Activated T-helper 1 cell treated with anti-CD3 and anti-CD28 coated beads, Interleukin-2, amount 50 U/mL, for 16 hours (primary cell): ENCODE measurements at regions not wholly inside any gene's neighbourhood (a gene's known extent, or its start where the extent isn't known, plus 50 kb on each side); places are given as distances from the start of the nearest gene placed in this dataset.

Experiments used
- DNase-seq, 2 donors: peaks; one replicate each; pipeline ENCODE4 v3.0.0-alpha.2; 2020; ENCODE audit warnings: low read depth in 1 of 2, low spot score in 1 of 2

- DNase-seq: no peak
These were observed 343.9 kb downstream of the DYSF start for GRCh38 chr2:71797035-71797810.

- DNase-seq: no peak
These were observed 342.8 kb downstream of the DYSF start for GRCh38 chr2:71796174-71796593.

- no peak for DNase-seq
These were observed 342.1 kb downstream of the DYSF start for GRCh38 chr2:71795486-71795885.

- DNase-seq: no peak
These were observed 341.2 kb downstream of the DYSF start for GRCh38 chr2:71794611-71795010.

GRCh38 chr2:71793926-71794325, 340.6 kb downstream of the DYSF start:
- DNase-seq: no peak

- DNase-seq: no peak
These were observed 339.8 kb downstream of the DYSF start for GRCh38 chr2:71792926-71793761.

GRCh38 chr2:71791501-71792135, 338.3 kb downstream of the DYSF start:
- no peak for DNase-seq

GRCh38 chr2:71791061-71791450, 337.7 kb downstream of the DYSF start:
- no peak for DNase-seq

GRCh38 chr2:71790226-71791060, 337.1 kb downstream of the DYSF start:
- DNase-seq: no peak

- no peak for DNase-seq
These were observed 336.3 kb downstream of the DYSF start for GRCh38 chr2:71789556-71790204.

GRCh38 chr2:71788601-71789240, 335.4 kb downstream of the DYSF start:
- no peak for DNase-seq

- no peak for DNase-seq
These were observed 334.8 kb downstream of the DYSF start for GRCh38 chr2:71788186-71788525.

GRCh38 chr2:71787476-71788185, 334.3 kb downstream of the DYSF start:
- DNase-seq: no peak

GRCh38 chr2:71787108-71787415, 333.7 kb downstream of the DYSF start:
- no peak for DNase-seq

- DNase-seq: no peak
These were observed 333.1 kb downstream of the DYSF start for GRCh38 chr2:71786291-71787107.

- DNase-seq: no peak
These were observed 332.2 kb downstream of the DYSF start for GRCh38 chr2:71785516-71785981.

- no peak for DNase-seq
These were observed 331.6 kb downstream of the DYSF start for GRCh38 chr2:71784734-71785511.

GRCh38 chr2:71783815-71784214, 330.5 kb downstream of the DYSF start:
- no peak for DNase-seq
